Mucosa of rectum (tissue), 2 donors: ENCODE measurements at regions not wholly inside any gene's neighbourhood (a gene's known extent, or its start where the extent isn't known, plus 50 kb on each side); places are given as distances from the start of the nearest gene placed in this dataset.

Experiments used
- H3K27ac ChIP-seq, 2 donors: one replicate each; pipeline ENCODE4 v1.7.0; 2013; ENCODE audit warnings: inconsistent platforms in 2 of 2, low read depth in 2 of 2, low read length in 2 of 2
- H3K27me3 ChIP-seq, 2 donors: one replicate each; pipeline ENCODE4 v1.7.0; 2013; ENCODE audit warnings: low read length in 2 of 2; ENCODE audit not compliant: control insufficient read depth in 2 of 2, insufficient read depth in 2 of 2
- H3K36me3 ChIP-seq, 2 donors: one replicate each; pipeline ENCODE4 v1.7.0; 2013; ENCODE audit warnings: low read length in 2 of 2; ENCODE audit not compliant: control insufficient read depth in 2 of 2, insufficient read depth in 2 of 2
- H3K4me1 ChIP-seq, 2 donors: one replicate each; pipeline ENCODE4 v1.7.0; 2013; ENCODE audit warnings: low read length in 2 of 2, mild to moderate bottlenecking in 1 of 2; ENCODE audit not compliant: control insufficient read depth in 2 of 2, insufficient read depth in 2 of 2
- H3K4me3 ChIP-seq, 2 donors: one replicate each; pipeline ENCODE4 v1.7.0; 2013; ENCODE audit warnings: low read length in 2 of 2
- H3K9ac ChIP-seq, 2 donors: one replicate each; pipeline ENCODE4 v1.7.0; 2013; ENCODE audit warnings: low read length in 2 of 2, low read depth in 1 of 2, mild to moderate bottlenecking in 1 of 2
- H3K9me3 ChIP-seq, 2 donors: one replicate each; pipeline ENCODE4 v1.7.0; 2013; ENCODE audit warnings: low read length in 2 of 2; ENCODE audit not compliant: control insufficient read depth in 2 of 2
- donor health status: healthy.
- donor health status: Normal muscosa, but diverticular disease.

DNA sequence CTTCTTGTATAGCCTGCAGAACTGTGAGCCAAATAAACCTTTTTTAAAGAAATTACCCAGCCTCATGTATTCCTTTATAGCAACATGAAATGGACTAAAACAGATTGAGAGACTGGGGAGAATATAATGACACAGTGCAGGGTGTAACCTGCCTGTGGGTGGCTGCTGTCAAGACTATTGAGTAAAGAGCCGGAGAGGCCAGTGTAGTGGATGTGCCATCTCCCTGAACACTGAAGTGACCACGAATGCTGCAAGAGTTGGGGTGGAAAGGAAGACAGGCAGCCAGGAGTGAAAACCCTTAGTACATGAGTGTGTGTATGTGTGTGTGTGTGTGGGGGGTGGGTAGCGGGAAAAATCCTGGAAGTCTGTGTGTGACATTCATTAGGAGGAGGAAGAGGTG is 55.2 kb upstream of the FLT1 start:
- peaks cover 0 to 11% of the 10 kb centered on the region in 2 donors for H3K4me1 ChIP-seq
- no peaks in the 10 kb centered on the region for H3K36me3 ChIP-seq
- H3K27me3 ChIP-seq = peaks cover 0 to 2% of the 10 kb centered on the region in 2 donors
- H3K9ac ChIP-seq = no peak overlapping the region
- no peak overlapping the region for H3K4me3 ChIP-seq
- no peaks in the 10 kb centered on the region for H3K9me3 ChIP-seq
- no peak overlapping the region for H3K27ac ChIP-seq

DNA sequence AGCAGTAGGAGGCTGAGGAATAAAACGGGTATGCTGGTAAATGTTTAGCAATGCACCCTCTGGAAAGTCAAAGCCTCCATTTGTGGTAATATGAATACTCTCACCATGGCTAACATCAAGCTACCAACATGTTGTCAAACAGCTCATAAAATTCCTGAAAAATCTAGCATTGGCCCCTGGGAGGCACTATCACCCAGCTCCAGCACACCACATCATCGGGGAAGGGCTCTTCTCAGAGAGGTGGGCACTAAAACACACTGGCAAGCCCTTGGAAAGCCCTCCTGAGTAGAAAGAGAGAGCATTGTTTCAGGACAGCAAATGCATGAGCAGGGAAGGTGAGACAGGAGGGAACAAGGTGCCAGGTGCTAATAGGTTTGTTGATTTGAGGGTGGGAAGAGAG is 53.9 kb upstream of the FLT1 start:
- H3K36me3 ChIP-seq = no peaks in the 10 kb centered on the region
- H3K4me1 ChIP-seq = peaks cover 0 to 17% of the 10 kb centered on the region in 2 donors
- no peak overlapping the region for H3K27ac ChIP-seq
- H3K4me3 ChIP-seq = no peak overlapping the region
- H3K27me3 ChIP-seq = peaks cover 0 to 2% of the 10 kb centered on the region in 2 donors
- no peak overlapping the region for H3K9ac ChIP-seq
- H3K9me3 ChIP-seq = peaks cover 0 to under 1% of the 10 kb centered on the region in 2 donors

DNA sequence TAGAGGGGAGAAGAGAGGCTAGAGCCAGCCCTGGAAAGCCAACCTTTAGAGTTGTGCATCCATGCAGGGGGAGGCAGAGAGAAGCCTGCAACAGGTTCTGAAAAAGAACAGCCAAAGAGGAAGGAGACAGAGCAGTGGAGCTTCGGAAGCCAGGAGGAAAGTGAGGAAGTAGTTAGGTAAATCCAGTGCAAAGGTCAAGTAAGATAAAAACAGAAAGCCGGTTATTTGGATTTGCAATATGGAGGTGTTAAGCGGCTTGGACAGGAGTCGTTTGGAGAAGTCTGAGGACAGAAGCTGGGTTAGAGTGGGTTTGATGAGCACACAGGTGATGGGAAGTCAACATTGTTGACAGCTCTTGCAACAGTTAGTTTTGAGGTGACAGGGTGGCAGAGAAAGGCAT is 53.5 kb upstream of the FLT1 start:
- Histone ChIP-seq H3K4me1 (peaks cover 0 to 17% of the 10 kb centered on the region in 2 donors), H3K9ac (no peak overlapping the region), H3K4me3 (no peak overlapping the region), H3K27me3 (peaks cover 0 to 2% of the 10 kb centered on the region in 2 donors), H3K36me3 (no peaks in the 10 kb centered on the region), H3K27ac (no peak overlapping the region), H3K9me3 (peaks cover under 1 to 4% of the 10 kb centered on the region in 2 donors)

DNA sequence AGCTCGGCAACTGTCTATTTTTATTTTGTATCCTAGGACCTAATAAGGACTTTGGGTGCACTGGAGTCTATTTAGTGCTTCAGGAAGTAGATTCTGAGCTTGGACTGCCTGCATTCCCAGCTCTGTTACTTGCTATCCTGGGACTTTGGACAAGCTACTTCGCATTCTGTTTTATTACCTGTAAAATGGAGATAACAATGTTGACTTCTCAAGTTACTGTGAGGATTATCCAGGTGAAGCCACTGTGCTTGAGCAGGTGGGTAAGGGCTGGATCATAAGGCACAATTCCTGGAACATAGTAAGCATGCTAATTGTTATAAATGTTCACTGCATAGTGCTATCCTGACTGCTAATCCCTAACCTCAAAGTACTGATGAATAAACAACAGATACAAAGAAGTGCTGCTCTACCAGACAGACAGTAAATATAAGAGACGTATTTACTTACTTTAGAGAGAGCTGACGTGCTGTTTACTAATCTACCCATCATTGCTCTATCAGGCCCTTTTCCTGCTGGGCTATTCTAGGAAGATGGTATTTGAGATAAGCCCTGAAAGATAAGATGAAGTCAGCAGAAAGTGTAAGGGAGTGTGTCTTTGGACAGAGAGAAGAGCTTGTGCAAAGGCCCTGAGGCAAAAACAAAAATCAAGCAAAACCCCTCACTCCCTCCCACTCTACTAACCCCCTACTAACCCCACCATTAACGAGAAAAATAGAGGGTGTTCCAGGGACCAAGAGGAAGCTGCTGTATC is 50.8 kb upstream of the FLT1 start:
- Histone ChIP-seq H3K4me3 (no peak overlapping the region), H3K9me3 (peaks cover 3 to 4% of the 10 kb centered on the region in 2 donors), H3K36me3 (no peaks in the 10 kb centered on the region), H3K27me3 (peaks cover 0 to 2% of the 10 kb centered on the region in 2 donors), H3K9ac (no peak overlapping the region), H3K27ac (peak overlapping the region; percentile 10 to 72), H3K4me1 (peaks cover 0 to 17% of the 10 kb centered on the region in 2 donors)
